ENCODE measurements at regions not wholly inside any gene's neighbourhood (a gene's known extent, or its start where the extent isn't known, plus 50 kb on each side); places are given as distances from the start of the nearest gene placed in this dataset.

DNA sequence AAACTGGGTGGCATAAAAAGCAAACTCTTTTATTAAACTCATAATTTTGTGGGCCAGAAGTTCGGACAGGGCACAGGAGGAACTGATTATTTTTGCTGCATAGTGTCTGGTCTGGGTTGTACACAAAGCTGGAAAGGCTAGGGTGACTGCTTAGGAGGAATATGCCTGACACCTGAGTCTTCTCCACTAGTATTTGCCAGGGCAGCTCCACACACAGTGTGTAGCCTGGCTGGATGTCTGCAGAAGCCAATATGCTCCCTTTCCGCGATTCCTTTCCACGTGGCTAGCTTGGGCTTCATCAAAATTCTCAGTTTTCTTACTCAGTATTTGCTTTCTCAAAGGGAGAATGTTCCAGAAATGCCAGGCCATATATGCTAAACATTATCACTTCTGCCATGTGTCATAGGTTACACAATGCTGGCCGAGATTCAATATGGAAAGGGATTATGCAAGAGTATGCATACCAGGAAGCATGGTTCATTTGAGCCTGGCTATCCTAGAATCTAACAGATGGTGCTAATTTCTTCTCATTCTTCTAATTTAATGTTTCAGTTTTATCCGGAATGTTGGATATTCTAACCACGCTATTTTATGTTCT, 142.7 kb upstream of the DOK6 start:
- TF ChIP-seq, protein P1, sequence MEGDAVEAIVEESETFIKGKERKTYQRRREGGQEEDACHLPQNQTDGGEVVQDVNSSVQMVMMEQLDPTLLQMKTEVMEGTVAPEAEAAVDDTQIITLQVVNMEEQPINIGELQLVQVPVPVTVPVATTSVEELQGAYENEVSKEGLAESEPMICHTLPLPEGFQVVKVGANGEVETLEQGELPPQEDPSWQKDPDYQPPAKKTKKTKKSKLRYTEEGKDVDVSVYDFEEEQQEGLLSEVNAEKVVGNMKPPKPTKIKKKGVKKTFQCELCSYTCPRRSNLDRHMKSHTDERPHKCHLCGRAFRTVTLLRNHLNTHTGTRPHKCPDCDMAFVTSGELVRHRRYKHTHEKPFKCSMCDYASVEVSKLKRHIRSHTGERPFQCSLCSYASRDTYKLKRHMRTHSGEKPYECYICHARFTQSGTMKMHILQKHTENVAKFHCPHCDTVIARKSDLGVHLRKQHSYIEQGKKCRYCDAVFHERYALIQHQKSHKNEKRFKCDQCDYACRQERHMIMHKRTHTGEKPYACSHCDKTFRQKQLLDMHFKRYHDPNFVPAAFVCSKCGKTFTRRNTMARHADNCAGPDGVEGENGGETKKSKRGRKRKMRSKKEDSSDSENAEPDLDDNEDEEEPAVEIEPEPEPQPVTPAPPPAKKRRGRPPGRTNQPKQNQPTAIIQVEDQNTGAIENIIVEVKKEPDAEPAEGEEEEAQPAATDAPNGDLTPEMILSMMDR (IDR thresholded peaks at IDR 0.05; ENCODE audit: low read length, missing control alignments): no peak
- DNase-seq (ENCODE audit: low read depth): peak; percentile 91

DNA sequence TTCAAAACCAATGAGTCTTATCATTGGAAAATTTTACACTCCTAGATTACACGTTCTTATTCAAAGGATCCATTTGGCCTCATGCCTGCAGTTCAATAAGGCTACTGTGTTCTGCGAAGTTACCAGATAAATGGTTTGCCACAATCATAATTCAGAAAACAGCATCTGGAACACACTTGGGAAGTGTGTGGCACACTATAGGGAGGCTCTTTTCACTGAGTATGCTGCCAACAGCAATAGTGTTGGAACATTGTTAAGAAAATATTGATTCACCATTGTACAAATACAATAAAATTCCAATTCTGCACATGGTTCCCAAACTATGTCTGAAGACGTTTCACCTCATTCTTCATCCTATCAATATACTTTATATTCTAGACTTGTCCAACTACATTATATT, 141.4 kb upstream of the DOK6 start:
- no peak overlapping the region for H3K4me3 ChIP-seq (replicated peaks; ENCODE audit: low read depth, low read length)
- DNase-seq (ENCODE audit: low read depth): no peak
- TF ChIP-seq, protein P1 (IDR thresholded peaks at IDR 0.05; ENCODE audit: low read length, missing control alignments): no peak

More for the DNA sequence above, 142.7 kb upstream of the DOK6 start:
- no peak overlapping the region for H3K4me3 ChIP-seq (replicated peaks; ENCODE audit: low read depth, low read length)

DNA sequence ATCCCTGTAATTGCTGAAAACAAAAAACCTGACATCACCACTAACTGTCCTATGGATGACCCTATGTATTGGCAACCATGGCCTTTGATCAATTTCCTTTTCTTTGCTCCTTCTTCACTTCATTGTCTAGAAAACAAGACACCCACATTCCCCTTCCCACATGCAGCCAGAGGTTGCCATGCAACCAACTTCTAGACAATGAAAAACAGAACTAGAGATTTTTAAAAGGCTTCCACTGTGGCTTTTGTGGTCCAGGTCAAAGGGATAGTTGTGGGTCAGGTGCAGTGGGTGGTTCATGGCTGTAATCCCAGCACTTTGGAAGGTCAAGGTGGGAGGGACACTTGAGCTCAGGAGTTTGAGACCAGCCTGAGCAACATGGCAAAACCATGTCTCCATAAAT, 139.3 kb upstream of the DOK6 start:
- H3K4me3 ChIP-seq (replicated peaks; ENCODE audit: low read depth, low read length): no peak overlapping the region
- TF ChIP-seq, protein P1 (IDR thresholded peaks at IDR 0.05; ENCODE audit: low read length, missing control alignments): no peak
- no peak for DNase-seq (ENCODE audit: low read depth)

- DNase-seq (ENCODE audit: low read depth): peak; percentile 68
- no peak overlapping the region for H3K4me3 ChIP-seq (replicated peaks; ENCODE audit: low read depth, low read length)
- TF ChIP-seq, protein P1 (IDR thresholded peaks at IDR 0.05; ENCODE audit: low read length, missing control alignments): no peak
Observed at GRCh38 chr18:69265656-69266055, 135.0 kb upstream of the DOK6 start.

- DNase-seq (ENCODE audit: low read depth): no peak
- no peak overlapping the region for H3K4me3 ChIP-seq (replicated peaks; ENCODE audit: low read depth, low read length)
- TF ChIP-seq, protein P1 (IDR thresholded peaks at IDR 0.05; ENCODE audit: low read length, missing control alignments): no peak
Observed at GRCh38 chr18:69267895-69268294, 132.8 kb upstream of the DOK6 start.

GRCh38 chr18:69282371-69282770, 118.3 kb upstream of the DOK6 start:
- TF ChIP-seq, protein P1 (IDR thresholded peaks at IDR 0.05; ENCODE audit: low read length, missing control alignments): no peak
- no peak overlapping the region for H3K4me3 ChIP-seq (replicated peaks; ENCODE audit: low read depth, low read length)
- no peak for DNase-seq (ENCODE audit: low read depth)

GRCh38 chr18:69291044-69291443, 109.6 kb upstream of the DOK6 start:
- no peak overlapping the region for H3K4me3 ChIP-seq (replicated peaks; ENCODE audit: low read depth, low read length)
- DNase-seq (ENCODE audit: low read depth): no peak
- TF ChIP-seq, protein P1 (IDR thresholded peaks at IDR 0.05; ENCODE audit: low read length, missing control alignments): no peak

All from fibroblast of pulmonary artery (primary cell).